Naive thymus-derived CD8-positive, alpha-beta T cell (primary cell): ENCODE measurements at regions not wholly inside any gene's neighbourhood (a gene's known extent, or its start where the extent isn't known, plus 50 kb on each side); places are given as distances from the start of the nearest gene placed in this dataset.
A peak's percentile ranks its signal among the peaks of the same experiment; 100 is the strongest.

Experiments
- ATAC-seq, 2 donors: fragments of 150-1000 bp; cut with Tn5 transposase in 1 of 2; sonication (Bioruptor Pico), chemical (Tn5 transposase) in 1 of 2; 1 replicate in 1 of 2; 2 replicates in 1 of 2; pipeline ENCODE4 v1.10.0; 2021; ENCODE audit warnings: mild to moderate bottlenecking in 2 of 2, moderate library complexity in 2 of 2
- POLR2A ChIA-PET: fragments of 350-600 bp; sonication (Branson Sonifier 250); formaldehyde crosslinking; loops from one replicate; lab custom pipeline; 2021; ENCODE audit warnings: antibody characterized with exemption; lab: Charles Lee
- DNase-seq, 10 donors: peaks; one replicate each; pipeline versions ENCODE4 v3.0.0 to v3.0.0-alpha.2; 2020 to 2022
- H3K27ac Mint-ChIP-seq, 10 donors: one replicate each; pipeline ENCODE4 v1.8.0; 2020 to 2022; ENCODE audit warnings: mild to moderate bottlenecking in 10 of 10, mixed read lengths in 10 of 10, moderate library complexity in 4 of 10, inconsistent platforms in 1 of 10
- H3K27me3 Mint-ChIP-seq, 5 donors: one replicate each; pipeline ENCODE4 v1.8.0; 2021 to 2022; ENCODE audit warnings: mixed read lengths in 5 of 5
- H3K36me3 Mint-ChIP-seq, 3 donors: one replicate each; pipeline ENCODE4 v1.8.0; 2020 to 2022; ENCODE audit warnings: mixed read lengths in 3 of 3, mild to moderate bottlenecking in 2 of 3, inconsistent platforms in 1 of 3
- H3K4me1 Mint-ChIP-seq, 4 donors: one replicate each; pipeline ENCODE4 v1.8.0; 2021 to 2022; ENCODE audit warnings: mixed read lengths in 4 of 4
- H3K4me3 Mint-ChIP-seq, 10 donors: one replicate each; pipeline ENCODE4 v1.8.0; 2020 to 2022; ENCODE audit warnings: mild to moderate bottlenecking in 10 of 10, mixed read lengths in 10 of 10, moderate library complexity in 6 of 10, inconsistent platforms in 1 of 10
- H3K9me3 Mint-ChIP-seq, 9 donors: one replicate each; pipeline ENCODE4 v1.8.0; 2020 to 2022; ENCODE audit warnings: mixed read lengths in 9 of 9, mild to moderate bottlenecking in 3 of 9, inconsistent platforms in 1 of 9, moderate library complexity in 1 of 9

- Mint-ChIP-seq H3K4me3 (no peak overlapping the region), H3K36me3 (no peaks in the 10 kb centered on the region), H3K27me3 (no peaks in the 10 kb centered on the region), H3K4me1 (no peaks in the 10 kb centered on the region), H3K9me3 (peaks cover 0 to 21% (median 0%) of the 10 kb centered on the region in 9 donors), H3K27ac (no peak overlapping the region)
- ATAC-seq, result no peak
- POLR2A ChIA-PET, result no interaction called here
- no peak for DNase-seq
Observed at GRCh38 chr21:14787312-14787711, 241.2 kb upstream of the SAMSN1 start.

- no peak overlapping the region for H3K27ac Mint-ChIP-seq
- H3K4me1 Mint-ChIP-seq, result no peaks in the 10 kb centered on the region
- ATAC-seq, result no peak
- H3K9me3 Mint-ChIP-seq, result peaks cover 0 to 21% (median 0%) of the 10 kb centered on the region in 9 donors
- no peaks in the 10 kb centered on the region for H3K27me3 Mint-ChIP-seq
- DNase-seq, result no peak
- no peak overlapping the region for H3K4me3 Mint-ChIP-seq
- POLR2A ChIA-PET, result no interaction called here
- H3K36me3 Mint-ChIP-seq, result no peaks in the 10 kb centered on the region
Observed at GRCh38 chr21:14785679-14786078, 239.6 kb upstream of the SAMSN1 start.

GRCh38 chr21:14773777-14774345 is 227.7 kb upstream of the SAMSN1 start:
- DNase-seq (peak; percentile 2 to 71 (median 33)), ATAC-seq (no peak)
- no peaks in the 10 kb centered on the region for H3K36me3 Mint-ChIP-seq
- H3K27ac Mint-ChIP-seq, result no peak overlapping the region
- H3K4me1 Mint-ChIP-seq, result no peaks in the 10 kb centered on the region
- H3K27me3 Mint-ChIP-seq, result peaks cover 0 to 2% (median 0%) of the 10 kb centered on the region in 5 donors
- POLR2A ChIA-PET, result no interaction called here
- no peak overlapping the region for H3K4me3 Mint-ChIP-seq
- peaks cover 0 to 5% (median 0%) of the 10 kb centered on the region in 9 donors for H3K9me3 Mint-ChIP-seq

GRCh38 chr21:14771593-14771992 is 225.5 kb upstream of the SAMSN1 start:
- H3K4me1 Mint-ChIP-seq, result no peaks in the 10 kb centered on the region
- no peak overlapping the region for H3K27ac Mint-ChIP-seq
- peaks cover 0 to 2% (median 0%) of the 10 kb centered on the region in 5 donors for H3K27me3 Mint-ChIP-seq
- H3K36me3 Mint-ChIP-seq, result no peaks in the 10 kb centered on the region
- ATAC-seq (no peak), DNase-seq (no peak)
- POLR2A ChIA-PET, result no interaction called here
- H3K4me3 Mint-ChIP-seq, result no peak overlapping the region
- no peaks in the 10 kb centered on the region for H3K9me3 Mint-ChIP-seq

- DNase-seq (no peak), ATAC-seq (no peak)
- POLR2A ChIA-PET, result no interaction called here
- no peak overlapping the region for H3K27ac Mint-ChIP-seq
- H3K9me3 Mint-ChIP-seq, result no peaks in the 10 kb centered on the region
- no peak overlapping the region for H3K4me3 Mint-ChIP-seq
- no peaks in the 10 kb centered on the region for H3K27me3 Mint-ChIP-seq
- H3K4me1 Mint-ChIP-seq, result peaks cover 0 to 3% (median 0%) of the 10 kb centered on the region in 4 donors
- no peaks in the 10 kb centered on the region for H3K36me3 Mint-ChIP-seq
Observed at GRCh38 chr21:14768042-14768441, 221.9 kb upstream of the SAMSN1 start.

GRCh38 chr21:14767192-14767852 is 221.2 kb upstream of the SAMSN1 start:
- POLR2A ChIA-PET, result no interaction called here
- ATAC-seq (no peak), DNase-seq (no peak)
- Mint-ChIP-seq H3K27ac (no peak overlapping the region), H3K9me3 (no peaks in the 10 kb centered on the region), H3K4me1 (peaks cover 0 to 3% (median under 1%) of the 10 kb centered on the region in 4 donors), H3K4me3 (no peak overlapping the region), H3K27me3 (no peaks in the 10 kb centered on the region), H3K36me3 (no peaks in the 10 kb centered on the region)

- no peak for ATAC-seq
- H3K36me3 Mint-ChIP-seq, result no peaks in the 10 kb centered on the region
- POLR2A ChIA-PET, result no interaction called here
- H3K27me3 Mint-ChIP-seq, result no peaks in the 10 kb centered on the region
- H3K4me1 Mint-ChIP-seq, result peaks cover 0 to 11% (median 2%) of the 10 kb centered on the region in 4 donors
- H3K27ac Mint-ChIP-seq, result peak overlapping the region in 1 of 10 donors; percentile 61
- H3K4me3 Mint-ChIP-seq, result no peak overlapping the region
- H3K9me3 Mint-ChIP-seq, result no peaks in the 10 kb centered on the region
- DNase-seq, result no peak
Observed at GRCh38 chr21:14766241-14766640, 220.1 kb upstream of the SAMSN1 start.

GRCh38 chr21:14763695-14764064 is 217.6 kb upstream of the SAMSN1 start:
- Mint-ChIP-seq H3K27ac (no peak overlapping the region), H3K9me3 (peaks cover 0 to 6% (median 0%) of the 10 kb centered on the region in 9 donors), H3K4me3 (no peak overlapping the region), H3K36me3 (peaks cover 0 to 3% (median 0%) of the 10 kb centered on the region in 3 donors), H3K4me1 (peaks cover 0 to 13% (median 2%) of the 10 kb centered on the region in 4 donors), H3K27me3 (no peaks in the 10 kb centered on the region)
- DNase-seq (no peak), ATAC-seq (peak in 1 of 2 donors; percentile 6)
- POLR2A ChIA-PET, result no interaction called here

GRCh38 chr21:14762734-14763694 is 216.9 kb upstream of the SAMSN1 start:
- peaks cover 0 to 13% (median 2%) of the 10 kb centered on the region in 4 donors for H3K4me1 Mint-ChIP-seq
- H3K27me3 Mint-ChIP-seq, result no peaks in the 10 kb centered on the region
- peaks cover 0 to 3% (median 0%) of the 10 kb centered on the region in 3 donors for H3K36me3 Mint-ChIP-seq
- no peak overlapping the region for H3K27ac Mint-ChIP-seq
- peaks cover 0 to 6% (median 0%) of the 10 kb centered on the region in 9 donors for H3K9me3 Mint-ChIP-seq
- DNase-seq (peak in 3 of 10 donors; percentile 11 to 20 (median 16)), ATAC-seq (peak; percentile 62 to 79)
- POLR2A ChIA-PET, result no interaction called here
- no peak overlapping the region for H3K4me3 Mint-ChIP-seq

- peaks cover 0 to 3% (median 0%) of the 10 kb centered on the region in 3 donors for H3K36me3 Mint-ChIP-seq
- ATAC-seq (no peak), DNase-seq (no peak)
- peak overlapping the region in 1 of 10 donors; percentile 39 for H3K27ac Mint-ChIP-seq
- H3K9me3 Mint-ChIP-seq, result peaks cover 0 to 6% (median 0%) of the 10 kb centered on the region in 9 donors
- peaks cover 0 to 13% (median 2%) of the 10 kb centered on the region in 4 donors for H3K4me1 Mint-ChIP-seq
- H3K27me3 Mint-ChIP-seq, result no peaks in the 10 kb centered on the region
- POLR2A ChIA-PET, result no interaction called here
- no peak overlapping the region for H3K4me3 Mint-ChIP-seq
Observed at GRCh38 chr21:14762327-14762726, 216.2 kb upstream of the SAMSN1 start.

- Mint-ChIP-seq H3K9me3 (peaks cover 0 to 11% (median 0%) of the 10 kb centered on the region in 9 donors), H3K36me3 (peaks cover 0 to 7% (median 6%) of the 10 kb centered on the region in 3 donors), H3K27me3 (no peaks in the 10 kb centered on the region), H3K4me3 (no peak overlapping the region), H3K4me1 (peaks cover 0 to 10% (median 2%) of the 10 kb centered on the region in 4 donors), H3K27ac (no peak overlapping the region)
- ATAC-seq, result no peak
- no peak for DNase-seq
- POLR2A ChIA-PET, result no interaction called here
Observed at GRCh38 chr21:14759285-14759684, 213.2 kb upstream of the SAMSN1 start.

GRCh38 chr21:14758849-14759248 is 212.7 kb upstream of the SAMSN1 start:
- ATAC-seq (no peak), DNase-seq (no peak)
- H3K27me3 Mint-ChIP-seq, result no peaks in the 10 kb centered on the region
- peaks cover 0 to 10% (median 2%) of the 10 kb centered on the region in 4 donors for H3K4me1 Mint-ChIP-seq
- H3K27ac Mint-ChIP-seq, result no peak overlapping the region
- peaks cover 0 to 7% (median 7%) of the 10 kb centered on the region in 3 donors for H3K36me3 Mint-ChIP-seq
- POLR2A ChIA-PET, result no interaction called here
- H3K4me3 Mint-ChIP-seq, result no peak overlapping the region
- peaks cover 0 to 12% (median 0%) of the 10 kb centered on the region in 9 donors for H3K9me3 Mint-ChIP-seq
